ENCODE measurements at regions not wholly inside any gene's neighbourhood (a gene's known extent, or its start where the extent isn't known, plus 50 kb on each side); places are given as distances from the start of the nearest gene placed in this dataset.

DNA sequence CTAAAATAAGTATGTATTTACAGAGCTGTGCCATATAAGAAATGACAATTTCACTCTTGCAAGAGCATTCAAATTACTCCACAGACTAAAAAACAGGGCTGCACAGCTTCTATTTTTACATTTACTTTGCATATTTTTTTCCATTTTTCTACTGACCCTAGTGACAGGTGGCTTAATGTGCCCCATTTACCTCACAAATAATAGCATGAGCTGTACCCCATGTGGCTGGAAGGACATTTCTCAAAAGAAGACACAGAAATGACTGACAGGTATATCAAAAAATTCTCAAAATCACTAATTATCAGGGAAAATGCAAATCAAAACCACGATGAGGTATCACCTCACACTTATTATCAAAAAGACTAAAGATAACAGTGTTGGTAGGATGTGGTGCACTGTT is 1128.6 kb downstream of the SLC16A7 start:
- FAIRE-seq, result no peak
- Histone ChIP-seq H4K20me1 (replicated peaks in 1 of 2; ENCODE audit: control insufficient read depth in 1 of 2, insufficient read depth in 2 of 2, low read length in 2 of 2) (no peaks in the 10 kb centered on the region), H2AFZ (ENCODE audit: low read length) (no peak overlapping the region), H2BK120ac (replicated peaks; ENCODE audit: low read depth, low read length) (no peak overlapping the region), H3K4ac (replicated peaks; ENCODE audit: insufficient read length, low read depth, low read length) (no peak overlapping the region), H4K8ac (ENCODE audit: extremely low read depth, insufficient read depth, low read length) (no peak overlapping the region), H3K18ac (ENCODE audit: extremely low read depth, low read length) (no peak overlapping the region), H3K79me1 (ENCODE audit: low read depth, low read length) (no peaks in the 10 kb centered on the region), H3K4me1 (replicated peaks in 1 of 4; ENCODE audit: control insufficient read depth in 3 of 4, insufficient read depth in 4 of 4, low read length in 3 of 4) (no peaks in the 10 kb centered on the region), H3K79me2 (ENCODE audit: control insufficient read depth in 1 of 2, insufficient read depth in 2 of 2, low read length in 2 of 2) (no peaks in the 10 kb centered on the region), H3K9me3 (ENCODE audit: insufficient read depth in 2 of 2, low read depth in 1 of 2, low read length in 1 of 2) (no peaks in the 10 kb centered on the region), H2BK20ac (ENCODE audit: low read length) (no peak overlapping the region), H3K23me2 (ENCODE audit: low read depth, low read length) (no peaks in the 10 kb centered on the region), H2BK5ac (ENCODE audit: low read depth, low read length) (no peak overlapping the region), H3K14ac (ENCODE audit: insufficient read length) (no peak overlapping the region), H3K4me2 (ENCODE audit: insufficient read depth in 1 of 2, low read depth in 2 of 2, low read length in 2 of 2) (no peak overlapping the region), H3K36me3 (ENCODE audit: control insufficient read depth in 2 of 4, insufficient read depth in 4 of 4, low read length in 3 of 4) (no peaks in the 10 kb centered on the region), H3K23ac (ENCODE audit: insufficient read length) (no peak overlapping the region), H3K27me3 (replicated peaks in 1 of 4; ENCODE audit: control insufficient read depth in 3 of 4, extremely low read depth in 1 of 4, insufficient read depth in 3 of 4, low read length in 3 of 4) (no peaks in the 10 kb centered on the region), H3K56ac (replicated peaks; ENCODE audit: insufficient read length, low read depth, low read length) (no peak overlapping the region), H3K9ac (replicated peaks in 1 of 4; ENCODE audit: extremely low read depth in 1 of 4, low read depth in 3 of 4, low read length in 3 of 4) (no peak overlapping the region), H2AK5ac (ENCODE audit: low read depth, low read length) (no peak overlapping the region), H3K4me3 (ENCODE audit: extremely low read depth in 1 of 4, insufficient read depth in 2 of 4, low read depth in 3 of 4, low read length in 4 of 4) (no peak overlapping the region), H4K5ac (ENCODE audit: insufficient read length, low read depth, low read length) (no peak overlapping the region), H4K91ac (replicated peaks; ENCODE audit: insufficient read length, low read length) (no peak overlapping the region), H2BK15ac (ENCODE audit: low read length) (no peak overlapping the region), H3K27ac (ENCODE audit: low read depth, low read length) (no peak overlapping the region), H2BK12ac (ENCODE audit: low read depth, low read length) (no peak overlapping the region)
- POLR2A ChIA-PET (ENCODE audit: partially characterized antibody), result no interaction called here
- DNase-seq (ENCODE audit: low read depth in 1 of 2, low spot score in 2 of 2), result no peak
- CTCF ChIA-PET (ENCODE audit: partially characterized antibody), result no interaction called here
- WGBS, 2 experiments (ENCODE audit: extremely low coverage in 1 of 2, insufficient coverage in 1 of 2, insufficient read length in 1 of 2, insufficient replicate concordance in 2 of 2, low coverage in 1 of 2, low lambda C conversion rate in 2 of 2, missing lambda C conversion rate in 1 of 2), result 91% methylated on average over 1 of the region's 1 CpG; no CpG with 5 or more reads in 1 of the 2 experiments
- TF ChIP-seq, protein P1, sequence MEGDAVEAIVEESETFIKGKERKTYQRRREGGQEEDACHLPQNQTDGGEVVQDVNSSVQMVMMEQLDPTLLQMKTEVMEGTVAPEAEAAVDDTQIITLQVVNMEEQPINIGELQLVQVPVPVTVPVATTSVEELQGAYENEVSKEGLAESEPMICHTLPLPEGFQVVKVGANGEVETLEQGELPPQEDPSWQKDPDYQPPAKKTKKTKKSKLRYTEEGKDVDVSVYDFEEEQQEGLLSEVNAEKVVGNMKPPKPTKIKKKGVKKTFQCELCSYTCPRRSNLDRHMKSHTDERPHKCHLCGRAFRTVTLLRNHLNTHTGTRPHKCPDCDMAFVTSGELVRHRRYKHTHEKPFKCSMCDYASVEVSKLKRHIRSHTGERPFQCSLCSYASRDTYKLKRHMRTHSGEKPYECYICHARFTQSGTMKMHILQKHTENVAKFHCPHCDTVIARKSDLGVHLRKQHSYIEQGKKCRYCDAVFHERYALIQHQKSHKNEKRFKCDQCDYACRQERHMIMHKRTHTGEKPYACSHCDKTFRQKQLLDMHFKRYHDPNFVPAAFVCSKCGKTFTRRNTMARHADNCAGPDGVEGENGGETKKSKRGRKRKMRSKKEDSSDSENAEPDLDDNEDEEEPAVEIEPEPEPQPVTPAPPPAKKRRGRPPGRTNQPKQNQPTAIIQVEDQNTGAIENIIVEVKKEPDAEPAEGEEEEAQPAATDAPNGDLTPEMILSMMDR (IDR thresholded peaks at IDR 0.05; ENCODE audit: control extremely low read depth in 1 of 3, insufficient read depth in 1 of 3, low read depth in 1 of 3, low read length in 3 of 3), result no peak
- TF ChIP-seq TBP (IDR thresholded peaks at IDR 0.05; ENCODE audit: low read depth, low read length) (no peak), HDAC6 (IDR thresholded peaks at IDR 0.05; ENCODE audit: low read depth, low read length) (no peak), SP1 (IDR thresholded peaks at IDR 0.05; ENCODE audit: low read depth, low read length) (no peak), GABPA (IDR thresholded peaks at IDR 0.05; ENCODE audit: borderline replicate concordance, insufficient read depth, low read length) (no peak), SUZ12 (IDR thresholded peaks at IDR 0.05; ENCODE audit: low read length) (no peak), CHD2 (IDR thresholded peaks at IDR 0.05; ENCODE audit: low read length) (no peak), NANOG (IDR thresholded peaks at IDR 0.05; ENCODE audit: insufficient read depth, low read depth, low read length, poor library complexity, severe bottlenecking) (no peak), CBX8 (IDR thresholded peaks at IDR 0.05; ENCODE audit: borderline replicate concordance, low read depth, low read length) (no peak), CTBP2 (IDR thresholded peaks at IDR 0.05; ENCODE audit: borderline replicate concordance, insufficient read depth, insufficient read length, low read length) (no peak), RBBP5 (IDR thresholded peaks at IDR 0.05; ENCODE audit: borderline replicate concordance, low read depth, low read length) (no peak)
- TF ChIP-seq, protein P2, sequence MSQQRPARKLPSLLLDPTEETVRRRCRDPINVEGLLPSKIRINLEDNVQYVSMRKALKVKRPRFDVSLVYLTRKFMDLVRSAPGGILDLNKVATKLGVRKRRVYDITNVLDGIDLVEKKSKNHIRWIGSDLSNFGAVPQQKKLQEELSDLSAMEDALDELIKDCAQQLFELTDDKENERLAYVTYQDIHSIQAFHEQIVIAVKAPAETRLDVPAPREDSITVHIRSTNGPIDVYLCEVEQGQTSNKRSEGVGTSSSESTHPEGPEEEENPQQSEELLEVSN (IDR thresholded peaks at IDR 0.05), result no peak
